IMR-90 (cell line): ENCODE measurements at regions not wholly inside any gene's neighbourhood (a gene's known extent, or its start where the extent isn't known, plus 50 kb on each side); places are given as distances from the start of the nearest gene placed in this dataset.

Experiments used
- ATAC-seq: fragments of 200-7000 bp; cut with Tn5 transposase; 2 replicates; pipeline ENCODE4 v1.9.1; 2020; ENCODE audit warnings: low read depth, mild to moderate bottlenecking, moderate library complexity
- BruUV-seq: library from RNA; stranded (reverse); fragments of 400-500 nt; replicated peaks from 2 replicates; lab custom pipeline; 2021; lab: Mats Ljungman, UMichigan
- CTCF ChIA-PET: fragments of 300-600 bp; formaldehyde crosslinking; extraction: SDS; loops from one replicate; lab custom pipeline; 2021; ENCODE audit warnings: antibody characterized with exemption; lab: Yijun Ruan, JAX
- POLR2A ChIA-PET: fragments of 300-600 bp; sonication (Branson Sonifier 250); formaldehyde crosslinking; loops from one replicate; lab custom pipeline; 2022; ENCODE audit warnings: antibody characterized with exemption; ENCODE audit not compliant: unreplicated experiment; lab: Charles Lee
- DNase-seq: peaks from one replicate; pipeline ENCODE4 v3.0.0; 2013
- H2AFZ ChIP-seq: replicated peaks from 2 replicates; pipeline ENCODE3; 2013; ENCODE audit warnings: low read length, mild to moderate bottlenecking; ENCODE audit not compliant: poor library complexity
- H2AK5ac ChIP-seq: 2 replicates; pipeline ENCODE4 v1.6.1; 2013; ENCODE audit warnings: low read depth, low read length, inconsistent platforms
- H2AK9ac ChIP-seq: replicated peaks from 2 replicates; pipeline ENCODE3; 2013; ENCODE audit warnings: mild to moderate bottlenecking, low read depth, low read length, moderate library complexity; ENCODE audit not compliant: poor library complexity
- H2BK120ac ChIP-seq: 2 replicates; pipeline ENCODE4 v1.6.1; 2013; ENCODE audit warnings: low read depth, low read length, inconsistent platforms
- H2BK15ac ChIP-seq: 3 replicates; pipeline ENCODE4 v1.6.1; 2013; ENCODE audit warnings: low read depth, low read length, inconsistent platforms
- H2BK20ac ChIP-seq: 2 replicates; pipeline ENCODE4 v1.6.1; 2013; ENCODE audit warnings: low read depth, mild to moderate bottlenecking, inconsistent platforms, low read length, moderate library complexity
- H2BK5ac ChIP-seq: 2 replicates; pipeline ENCODE4 v1.6.1; 2013; ENCODE audit warnings: mild to moderate bottlenecking, low read depth, low read length, inconsistent platforms; ENCODE audit not compliant: poor library complexity, severe bottlenecking
- H3K14ac ChIP-seq: replicated peaks from 2 replicates; pipeline ENCODE4 v1.6.1; 2013; ENCODE audit warnings: low read depth, low read length, inconsistent platforms
- H3K18ac ChIP-seq: 2 replicates; pipeline ENCODE4 v1.6.1; 2013; ENCODE audit warnings: low read depth, low read length, control low read depth
- H3K23ac ChIP-seq: 2 replicates; pipeline ENCODE4 v1.6.1; 2013; ENCODE audit warnings: low read depth, low read length, inconsistent platforms
- H3K27ac ChIP-seq: 2 replicates; pipeline ENCODE4 v1.5.1; 2013; ENCODE audit warnings: mild to moderate bottlenecking, control low read depth, low read length; ENCODE audit not compliant: insufficient read depth
- H3K27me3 ChIP-seq: 2 replicates; pipeline ENCODE4 v1.6.1; 2013; ENCODE audit warnings: low read length; ENCODE audit not compliant: control insufficient read depth, insufficient read depth
- H3K36me3 ChIP-seq: 2 replicates; pipeline ENCODE4 v1.6.1; 2013; ENCODE audit warnings: low read length, mixed read lengths; ENCODE audit not compliant: control insufficient read depth, insufficient read depth
- H3K4ac ChIP-seq: 2 replicates; pipeline ENCODE4 v1.6.1; 2013; ENCODE audit warnings: low read depth, low read length, inconsistent platforms
- H3K4me1 ChIP-seq: 2 replicates; pipeline ENCODE4 v1.6.1; 2013; ENCODE audit warnings: low read length, mixed read lengths; ENCODE audit not compliant: control insufficient read depth, insufficient read depth
- H3K4me2 ChIP-seq: 2 replicates; pipeline ENCODE4 v1.6.1; 2013; ENCODE audit warnings: low read depth, mild to moderate bottlenecking, control low read depth, low read length, moderate library complexity
- H3K4me3 ChIP-seq: 2 replicates; pipeline ENCODE4 v1.5.1; 2013; ENCODE audit warnings: low read depth, mild to moderate bottlenecking, control low read depth, low read length, moderate library complexity; ENCODE audit not compliant: insufficient read depth
- H3K56ac ChIP-seq: 2 replicates; pipeline ENCODE4 v1.6.1; 2013; ENCODE audit warnings: low read length, inconsistent platforms; ENCODE audit not compliant: insufficient read depth; ENCODE audit errors: extremely low read depth
- H3K79me1 ChIP-seq, 2 experiments: 2 replicates each; pipeline ENCODE4 v1.6.1; 2013; ENCODE audit warnings: low read length in 2 of 2, inconsistent platforms in 1 of 2, low read depth in 1 of 2
- H3K9ac ChIP-seq: 2 replicates; pipeline ENCODE4 v1.6.1; 2013; ENCODE audit warnings: low read depth, low read length, control low read depth
- H3K9me1 ChIP-seq: 2 replicates; pipeline ENCODE4 v1.6.1; 2013; ENCODE audit warnings: low read length, inconsistent platforms; ENCODE audit not compliant: insufficient read depth
- H3K9me3 ChIP-seq: 2 replicates; pipeline ENCODE4 v1.6.1; 2013; ENCODE audit warnings: low read length; ENCODE audit not compliant: control insufficient read depth, insufficient read depth
- H4K20me1 ChIP-seq: 2 replicates; pipeline ENCODE4 v1.6.1; 2013; ENCODE audit warnings: low read length, inconsistent platforms; ENCODE audit not compliant: insufficient read depth
- H4K5ac ChIP-seq: 2 replicates; pipeline ENCODE4 v1.6.1; 2013; ENCODE audit warnings: mild to moderate bottlenecking, low read depth, low read length, control low read depth
- H4K8ac ChIP-seq, 2 experiments: 2 replicates each; pipeline ENCODE4 v1.6.1; 2013; ENCODE audit warnings: low read depth in 2 of 2, low read length in 2 of 2, control low read depth in 1 of 2, inconsistent platforms in 1 of 2
- H4K91ac ChIP-seq: 2 replicates; pipeline ENCODE4 v1.6.1; 2013; ENCODE audit warnings: low read depth, low read length, inconsistent platforms; ENCODE audit not compliant: insufficient read depth
- BHLHE40 ChIP-seq: fragments of 150-350 bp; IDR thresholded peaks from 2 replicates; pipeline ENCODE4 v1.6.1; 2016; ENCODE audit warnings: mild to moderate bottlenecking, low read depth, low read length
- CEBPB ChIP-seq: IDR thresholded peaks from 2 replicates; pipeline ENCODE4 v1.6.1; 2012; ENCODE audit warnings: low read depth, low read length, improper control_type of control experiment
- ELK1 ChIP-seq: fragments of 150-350 bp; IDR thresholded peaks from 2 replicates; pipeline ENCODE4 v1.6.1; 2016; ENCODE audit warnings: low read depth, mild to moderate bottlenecking, low read length, moderate library complexity, borderline replicate concordance
- MAZ ChIP-seq: IDR thresholded peaks from 2 replicates; pipeline ENCODE4 v1.6.1; 2012; ENCODE audit warnings: low read depth, mild to moderate bottlenecking, low read length, improper control_type of control experiment, moderate library complexity, borderline replicate concordance
- NFE2L2 ChIP-seq: fragments of 150-350 bp; IDR thresholded peaks from 2 replicates; pipeline ENCODE4 v1.6.1; 2016; ENCODE audit warnings: low read depth, mild to moderate bottlenecking, low read length
- RCOR1 ChIP-seq: IDR thresholded peaks from 2 replicates; pipeline ENCODE4 v1.6.1; 2012; ENCODE audit warnings: mild to moderate bottlenecking, low read length, improper control_type of control experiment; ENCODE audit not compliant: insufficient replicate concordance
- SMC3 ChIP-seq: fragments of 150-350 bp; IDR thresholded peaks from 2 replicates; pipeline ENCODE4 v1.6.1; 2016; ENCODE audit warnings: low read depth, mild to moderate bottlenecking, antibody characterized with exemption, low read length, moderate library complexity
- WGBS, 2 experiments: methylation state at CpG; one replicate each; pipeline versions ENCODE4 v1.1.5 to v1.1.7; 2013; ENCODE audit warnings: missing lambda C conversion rate in 2 of 2; ENCODE audit not compliant: insufficient read length in 1 of 2; ENCODE audit errors: extremely low coverage in 2 of 2; 5-methylcytosine and 5-hydroxymethylcytosine counted together
- dilution Hi-C: fragments of 300-500 bp; cut with HindIII; formaldehyde crosslinking; loops from one replicate; pipeline ENCODE4 v1.14.3; 2018; ENCODE audit warnings: low sequenced_read_pairs; ENCODE audit not compliant: unreplicated experiment
- in situ Hi-C: fragments of 300-500 bp; cut with MboI; formaldehyde crosslinking; loops from 3 replicates; pipeline ENCODE4 v1.14.3; 2019; ENCODE audit warnings: low sequenced_read_pairs, inconsistent platforms, mixed read lengths
- intact Hi-C: fragments of 100-400 bp; cut with micrococcal nuclease; formaldehyde crosslinking; loops from 2 replicates; pipeline ENCODE4 v1.10.0; 2022

GRCh38 chr20:47444584-47444983, 57.1 kb upstream of the NCOA3 start:
- ChIA-PET CTCF (interaction anchor here (0.8 kb wide), 1 partner anchor 1768 kb away, joined by 4 read pairs; no protein-coding TSS in a partner anchor), POLR2A (no interaction called here)

More at GRCh38 chr20:47444584-47444983, 57.1 kb upstream of the NCOA3 start:
- Histone ChIP-seq H2BK20ac (no peak overlapping the region), H3K14ac (no peak overlapping the region), H3K4me1 (peaks cover 2% of the 10 kb centered on the region; the same call in 1 of the 2 replicates), H2AFZ (no peak overlapping the region), H2AK5ac (no peak overlapping the region), H3K27ac (no peak overlapping the region), H3K18ac (no peak overlapping the region), H3K79me1 (no peaks in the 10 kb centered on the region), H3K9ac (no peak overlapping the region), H3K4me3 (no peak overlapping the region), H2BK15ac (no peak overlapping the region), H3K27me3 (no peaks in the 10 kb centered on the region), H3K56ac (no peak overlapping the region), H2BK120ac (no peak overlapping the region), H3K4me2 (no peak overlapping the region), H3K36me3 (no peaks in the 10 kb centered on the region), H2BK5ac (no peak overlapping the region), H3K9me3 (no peaks in the 10 kb centered on the region), H3K9me1 (peaks cover 3% of the 10 kb centered on the region; the same call in 1 of the 2 replicates), H4K91ac (no peak overlapping the region), H3K4ac (no peak overlapping the region), H4K20me1 (no peaks in the 10 kb centered on the region), H4K8ac (no peak overlapping the region), H4K5ac (no peak overlapping the region), H2AK9ac (no peak overlapping the region), H3K23ac (no peak overlapping the region)
- dilution Hi-C loops, result no loop called here
- intact Hi-C loops, result no loop called here
- ATAC-seq, result no peak
- in situ Hi-C loops, result no loop called here
- no CpG with 5 or more reads among the region's 4 CpGs for WGBS, 2 experiments
- TF ChIP-seq SMC3 (no peak), BHLHE40 (no peak), ELK1 (no peak), CEBPB (no peak), RCOR1 (no peak), MAZ (no peak), NFE2L2 (no peak)
- DNase-seq, result no peak
- BruUV-seq, result no TSS peak
